HG03460 (cell line): ENCODE measurements at regions not wholly inside any gene's neighbourhood (a gene's known extent, or its start where the extent isn't known, plus 50 kb on each side); places are given as distances from the start of the nearest gene placed in this dataset.

ENCODE experiments used
- ATAC-seq: cut with Tn5 transposase; IDR thresholded peaks from one replicate; pipeline ENCODE4 v1.9.1; 2021; ENCODE audit not compliant: unreplicated experiment

DNA sequence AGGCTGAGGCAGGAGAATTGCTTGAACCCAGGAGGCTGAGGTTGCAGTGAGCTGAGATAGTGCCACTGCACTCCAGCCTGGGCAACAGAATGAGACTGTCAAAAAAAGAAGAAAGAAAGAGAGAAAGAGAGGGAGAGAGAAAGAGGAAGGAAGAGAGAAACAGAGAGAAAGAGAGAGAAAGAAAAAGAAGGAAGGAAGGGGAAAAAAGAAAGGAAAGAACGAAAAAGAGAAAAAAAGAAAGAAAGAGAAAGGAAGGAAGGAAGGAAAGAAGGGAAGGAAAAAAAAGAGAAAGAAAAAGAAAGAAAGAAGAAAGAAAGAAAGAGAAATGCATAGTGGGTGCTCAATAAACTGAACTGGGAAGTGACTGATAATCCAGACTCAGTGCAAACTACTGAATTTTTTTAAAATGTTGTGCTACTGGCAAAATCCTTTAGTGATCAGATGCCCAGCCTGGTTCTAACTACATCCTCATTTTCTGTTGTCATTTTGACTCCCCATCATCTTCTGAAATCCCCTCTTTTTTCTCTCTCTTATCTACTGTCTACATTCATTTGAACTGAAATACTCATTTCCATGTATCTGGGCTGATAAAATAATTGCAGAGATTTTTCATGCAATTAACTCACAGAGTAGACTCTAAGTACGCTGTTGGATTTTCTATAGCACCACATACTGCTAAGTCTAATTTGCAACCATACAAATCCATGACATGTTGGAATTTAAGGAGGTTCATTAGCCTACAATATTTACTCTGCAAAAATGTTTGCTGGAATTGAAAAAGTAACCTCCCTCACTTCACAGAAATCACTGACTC lies 85.3 kb upstream of the HIVEP1 start:
- ATAC-seq = no peak

DNA sequence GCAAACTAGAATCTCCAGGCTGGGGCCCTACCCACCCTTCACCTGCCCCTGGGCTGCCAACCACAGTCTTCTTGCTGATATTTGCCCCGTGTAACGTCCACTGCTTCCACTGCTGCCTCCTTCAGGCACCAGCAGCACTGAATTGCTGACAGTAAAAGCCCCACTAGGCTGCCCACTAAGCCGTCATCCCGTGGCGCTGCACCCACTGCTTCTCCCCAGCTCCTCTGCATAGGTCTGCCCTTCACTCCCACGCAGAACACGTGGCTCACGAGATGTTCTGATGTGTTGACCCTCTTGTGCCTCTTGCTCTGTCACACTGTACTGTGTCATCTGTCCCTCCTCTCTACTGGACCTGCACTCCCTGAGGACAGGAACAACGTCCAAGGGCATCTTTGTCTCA lies 86.3 kb upstream of the HIVEP1 start:
- ATAC-seq = no peak

DNA sequence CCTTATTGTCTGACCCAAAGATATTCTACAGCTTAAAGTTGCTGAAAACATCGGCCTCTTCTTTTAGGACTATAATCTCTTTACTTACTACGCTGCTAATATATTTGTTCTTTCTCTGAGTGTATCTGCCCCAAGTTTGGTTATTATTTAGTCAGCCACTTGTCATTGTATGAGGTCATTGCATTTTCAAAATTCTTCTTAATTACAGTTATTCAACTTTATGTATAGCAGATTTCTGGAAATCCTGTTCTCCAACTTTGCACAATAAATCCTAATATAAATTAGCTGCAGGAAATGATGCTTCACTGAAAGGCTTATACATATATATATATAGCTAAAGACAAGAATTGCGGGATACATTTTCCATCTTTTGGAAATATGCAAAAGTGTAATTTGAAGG lies 88.5 kb upstream of the HIVEP1 start:
- no peak for ATAC-seq

DNA sequence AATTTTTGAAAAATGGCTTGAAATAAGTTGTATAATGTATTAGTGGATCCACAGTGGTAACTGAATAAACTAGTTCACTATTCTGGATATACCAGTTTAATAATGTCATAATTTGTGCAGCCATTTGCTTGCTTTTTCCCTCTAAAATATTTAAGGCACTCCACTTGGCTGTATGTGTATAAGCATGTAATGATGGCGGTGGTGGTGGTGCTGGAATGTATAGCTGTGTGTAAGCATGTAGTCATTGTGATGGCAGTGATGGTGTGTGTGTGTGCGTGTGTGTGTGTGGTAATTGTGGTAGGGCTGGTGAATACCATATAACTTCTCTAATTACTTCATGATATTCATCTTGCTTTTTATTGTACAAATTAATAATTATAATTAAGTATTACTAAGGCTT lies 89.2 kb upstream of the HIVEP1 start:
- no peak for ATAC-seq

GRCh38 chr6:11921751-11922150 lies 90.4 kb upstream of the HIVEP1 start:
- no peak for ATAC-seq

DNA sequence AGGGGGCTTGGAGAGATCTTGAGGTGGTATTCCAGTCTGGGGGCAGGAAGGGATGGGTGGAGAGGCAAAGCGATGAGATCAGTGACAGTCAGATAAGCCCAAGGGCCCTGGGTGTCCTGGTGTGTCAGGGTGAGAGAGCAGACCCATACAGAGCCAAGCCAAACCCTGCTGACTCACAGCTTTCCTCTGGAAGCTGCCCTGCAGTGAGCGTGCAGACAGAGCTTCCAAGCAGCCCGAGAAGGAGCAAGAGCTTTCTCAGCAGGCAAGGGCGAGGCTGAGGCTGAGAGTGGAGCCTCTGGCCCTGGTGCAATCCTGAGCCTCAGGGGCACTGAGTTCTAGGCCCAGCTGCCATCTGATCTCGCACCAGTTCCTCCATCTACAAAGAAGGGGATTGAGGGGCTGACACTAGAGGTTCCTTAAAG lies 91.1 kb upstream of the HIVEP1 start:
- ATAC-seq = no peak

GRCh38 chr6:11920566-11920965 lies 91.5 kb upstream of the HIVEP1 start:
- no peak for ATAC-seq

GRCh38 chr6:11919771-11920440 lies 92.2 kb upstream of the HIVEP1 start:
- ATAC-seq = no peak

DNA sequence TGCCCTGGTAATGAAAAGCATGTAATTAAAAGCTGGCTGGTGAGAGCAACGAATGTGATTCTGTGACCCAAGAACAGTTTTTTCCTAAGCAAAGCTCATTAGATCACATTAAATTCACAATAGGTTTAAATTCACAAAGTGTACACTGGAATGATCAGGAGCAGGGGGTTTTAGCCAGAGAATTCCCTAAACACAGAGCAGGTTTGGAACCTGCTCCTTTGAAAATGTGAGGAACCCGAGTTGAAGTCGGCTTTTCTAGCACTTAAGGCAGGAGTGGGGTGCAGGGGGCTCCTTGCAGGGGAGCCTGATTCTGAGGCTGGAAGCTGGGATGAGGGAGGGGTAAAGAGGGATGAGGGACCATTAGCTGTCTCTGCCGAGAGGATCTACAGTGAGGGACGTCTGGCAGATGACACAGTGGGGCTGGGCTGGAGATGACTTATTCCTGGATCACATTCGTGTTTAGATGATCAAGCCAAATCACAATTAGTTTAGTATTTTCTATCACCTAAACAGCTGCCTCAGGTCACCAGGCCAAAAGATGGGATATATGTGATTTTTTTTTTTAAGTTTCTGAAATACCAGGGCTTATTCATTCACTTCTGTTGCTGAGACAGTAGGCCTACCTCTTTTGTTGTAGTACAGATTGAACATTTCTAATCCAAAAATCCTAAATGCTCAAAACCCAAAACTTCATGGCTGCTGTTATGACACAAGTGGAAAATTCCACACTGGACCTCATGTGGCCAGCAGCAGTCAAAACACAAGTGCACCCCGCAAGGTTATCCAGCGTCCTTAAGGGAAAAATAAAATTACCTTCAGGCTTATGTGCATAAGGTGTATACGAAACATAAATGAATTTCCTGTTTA lies 93.1 kb upstream of the HIVEP1 start:
- no peak for ATAC-seq

GRCh38 chr6:11917951-11918738 lies 94.0 kb upstream of the HIVEP1 start:
- no peak for ATAC-seq

- no peak for ATAC-seq
Measured at GRCh38 chr6:11912420-11912819, 99.7 kb upstream of the HIVEP1 start.

- ATAC-seq = no peak
Measured at GRCh38 chr6:11911538-11911937, 100.6 kb upstream of the HIVEP1 start.

DNA sequence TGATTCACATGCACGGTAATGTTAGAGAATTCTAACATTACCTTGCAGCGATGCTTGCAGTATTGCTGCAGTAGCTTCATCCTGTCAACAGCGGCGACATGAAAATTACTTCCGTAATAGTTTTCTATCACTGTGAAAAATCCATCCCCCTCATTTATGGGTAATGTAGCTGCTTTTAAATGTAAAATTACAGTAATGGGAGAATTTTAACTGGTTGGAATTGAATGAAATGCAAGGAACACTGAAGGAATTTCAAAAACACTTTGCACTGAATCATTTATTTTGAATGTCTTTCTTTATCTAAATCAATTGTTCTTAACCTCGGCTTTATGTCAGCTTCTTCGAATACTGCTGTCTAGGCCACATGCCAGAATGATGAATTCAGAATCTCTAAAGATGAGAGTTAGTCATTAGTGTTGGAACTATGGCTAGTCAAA lies 102.4 kb upstream of the HIVEP1 start:
- ATAC-seq = no peak

DNA sequence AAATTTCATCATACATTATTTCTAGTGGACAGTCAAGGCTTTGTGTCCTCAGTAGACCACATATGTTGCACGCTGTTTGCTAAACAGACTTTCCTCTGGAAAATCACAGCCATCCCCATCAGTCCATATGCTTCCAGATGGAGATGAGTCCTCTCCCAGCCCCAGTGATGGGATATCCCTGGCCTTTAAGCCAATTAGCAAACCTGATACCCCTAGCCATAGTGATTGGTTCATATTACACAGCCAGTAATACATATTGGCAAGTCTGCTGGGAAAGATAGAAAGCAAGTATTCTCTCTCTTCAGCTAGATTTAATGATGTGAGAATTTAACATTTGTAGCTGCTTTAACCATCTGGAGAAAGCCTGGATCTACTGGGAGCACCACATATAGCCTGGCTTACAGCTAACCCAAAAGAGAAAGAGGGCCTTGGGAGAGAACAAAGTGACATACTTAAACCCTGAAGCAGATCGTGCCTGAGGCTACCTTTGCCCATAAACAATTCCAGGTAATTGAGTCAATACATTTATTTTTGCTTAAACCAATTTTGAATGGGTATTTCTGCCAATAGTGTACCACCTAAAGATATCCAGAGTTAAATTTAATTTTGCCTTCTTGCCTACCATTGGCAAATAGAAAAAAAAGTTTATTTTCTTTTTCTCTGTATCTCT lies 103.5 kb upstream of the HIVEP1 start:
- no peak for ATAC-seq

GRCh38 chr6:11903645-11904044 lies 108.5 kb upstream of the HIVEP1 start:
- no peak for ATAC-seq

GRCh38 chr6:11902527-11902926 lies 109.6 kb upstream of the HIVEP1 start:
- ATAC-seq = no peak

- ATAC-seq = no peak
Measured at GRCh38 chr6:11900662-11901598, 111.2 kb upstream of the HIVEP1 start.

DNA sequence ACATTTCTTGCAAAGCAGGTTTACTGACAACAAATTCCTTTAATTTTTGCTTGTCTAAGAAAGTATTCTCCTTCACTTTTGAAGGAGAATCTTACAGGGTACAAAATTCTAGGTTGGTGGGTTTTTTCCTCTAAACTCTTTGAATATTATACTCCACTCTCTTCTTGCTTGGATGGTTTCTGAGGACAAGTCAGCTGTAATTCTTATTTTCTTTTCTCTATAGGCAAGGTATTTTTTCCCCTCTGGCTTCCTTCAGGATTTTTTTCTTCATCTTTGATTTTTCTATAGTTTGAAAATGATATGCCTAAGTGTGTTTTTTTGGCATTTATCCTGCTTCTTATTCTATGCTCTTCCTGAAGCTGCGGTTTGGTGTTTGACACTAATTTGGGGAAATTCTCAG lies 112.5 kb upstream of the HIVEP1 start:
- ATAC-seq = no peak

DNA sequence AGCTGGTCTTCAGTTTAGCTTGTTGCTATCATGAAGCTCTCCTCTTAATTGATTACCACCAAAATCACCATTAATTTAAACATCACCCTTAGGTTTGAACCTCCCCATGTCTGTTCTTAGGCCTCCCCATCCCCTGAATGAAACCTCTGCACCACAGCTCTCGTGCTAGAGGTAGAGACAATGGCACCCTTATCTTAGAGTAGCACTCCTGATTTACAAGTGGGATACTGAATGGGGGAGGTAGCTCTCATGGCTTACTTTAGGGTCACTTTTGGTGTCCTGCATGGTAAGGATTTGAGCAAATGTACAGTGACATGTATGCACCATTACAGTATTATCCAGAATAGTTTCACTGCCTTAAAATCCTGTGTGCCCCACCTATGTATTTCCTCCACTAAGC lies 115.6 kb upstream of the ADTRP start:
- no peak for ATAC-seq
